GM18868 (cell line): ENCODE measurements at regions not wholly inside any gene's neighbourhood (a gene's known extent, or its start where the extent isn't known, plus 50 kb on each side); places are given as distances from the start of the nearest gene placed in this dataset.

Experiments
- ATAC-seq: cut with Tn5 transposase; IDR thresholded peaks from one replicate; pipeline ENCODE4 v1.9.1; 2021; ENCODE audit warnings: mild to moderate bottlenecking, moderate library complexity; ENCODE audit not compliant: unreplicated experiment

DNA sequence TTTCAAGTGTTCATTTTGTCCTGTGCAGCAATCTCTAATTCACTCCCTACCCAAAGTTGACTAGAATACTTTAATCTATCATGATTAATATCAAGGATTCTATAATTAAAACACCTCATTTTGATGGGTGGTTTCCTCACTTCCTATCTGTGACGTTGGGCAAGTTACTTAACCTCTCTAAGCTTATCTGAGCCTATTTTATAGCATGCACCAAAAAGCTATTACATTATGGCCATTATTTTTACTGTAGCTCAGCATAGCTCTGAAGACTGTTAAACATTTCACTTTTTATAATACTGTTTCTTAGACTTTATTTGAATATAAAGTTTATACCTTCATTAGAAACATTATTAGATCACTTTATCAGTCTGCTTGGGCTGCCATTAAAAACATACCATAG is 579.6 kb upstream of the NXPH2 start:
- ATAC-seq: no peak

- ATAC-seq: no peak
Observed at GRCh38 chr2:139357972-139358371, 577.8 kb upstream of the NXPH2 start.

DNA sequence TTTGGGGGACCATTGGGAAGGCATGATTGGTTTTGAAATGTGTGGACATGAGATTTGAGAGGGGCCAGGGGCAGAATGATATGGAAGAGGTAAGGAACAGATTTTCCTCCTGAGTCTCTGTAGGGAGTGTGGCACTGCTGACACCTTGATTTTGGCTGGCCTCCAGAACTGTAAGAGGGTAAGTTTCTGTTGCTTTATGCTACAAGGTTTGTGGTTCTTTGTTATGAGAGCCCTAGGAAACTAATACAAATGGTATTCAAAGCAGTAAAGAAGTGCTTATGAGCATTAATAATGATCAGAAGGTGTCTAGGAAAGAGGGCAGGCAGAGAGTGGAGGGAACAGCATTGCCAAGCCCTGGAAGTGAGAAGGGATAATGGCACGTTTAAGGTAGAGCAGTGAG is 574.3 kb upstream of the NXPH2 start:
- no peak for ATAC-seq

DNA sequence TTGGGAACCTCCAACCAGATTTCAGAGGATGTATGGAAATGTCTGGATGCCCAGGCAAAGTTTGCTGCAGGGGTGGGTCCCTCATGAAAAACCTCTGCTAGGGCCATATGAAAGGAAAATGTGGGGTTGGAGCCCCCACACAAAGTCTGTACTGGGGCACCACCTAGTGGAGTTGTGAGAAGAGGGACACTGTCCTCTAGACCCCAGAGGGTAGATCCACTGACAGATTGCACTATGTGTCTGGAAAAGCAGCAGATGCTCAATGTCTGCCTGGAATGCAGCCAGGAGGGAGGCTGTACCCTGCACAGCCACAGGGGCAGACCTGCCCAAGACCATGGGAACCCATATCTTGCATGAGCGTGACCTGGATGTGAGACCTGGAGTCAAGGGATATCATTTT is 573.7 kb upstream of the NXPH2 start:
- ATAC-seq: no peak

GRCh38 chr2:139317259-139317658 is 537.1 kb upstream of the NXPH2 start:
- ATAC-seq: no peak

DNA sequence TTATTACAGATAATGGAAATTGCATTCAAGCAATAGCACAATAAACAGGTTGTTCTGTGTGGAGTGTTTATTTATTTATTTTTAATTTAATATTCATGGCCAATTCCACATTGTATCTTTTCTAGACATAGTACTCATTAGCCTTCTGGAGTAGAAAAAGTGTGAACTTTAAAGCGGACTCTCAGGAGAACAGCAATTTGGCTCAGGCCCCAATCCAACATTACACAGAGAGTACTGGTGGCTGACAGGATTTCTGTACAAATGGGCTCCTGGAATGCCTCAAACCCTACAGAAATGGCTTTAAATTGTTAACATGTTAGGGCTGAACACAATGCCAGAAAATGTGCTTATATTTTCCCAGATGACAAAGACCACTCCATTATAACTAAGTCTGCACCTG is 533.9 kb upstream of the NXPH2 start:
- no peak for ATAC-seq

GRCh38 chr2:139296672-139297209 is 516.6 kb upstream of the NXPH2 start:
- ATAC-seq: no peak

- ATAC-seq: no peak
Observed at GRCh38 chr2:139293992-139294548, 513.9 kb upstream of the NXPH2 start.

- no peak for ATAC-seq
Observed at GRCh38 chr2:139281124-139281523, 500.9 kb upstream of the NXPH2 start.

DNA sequence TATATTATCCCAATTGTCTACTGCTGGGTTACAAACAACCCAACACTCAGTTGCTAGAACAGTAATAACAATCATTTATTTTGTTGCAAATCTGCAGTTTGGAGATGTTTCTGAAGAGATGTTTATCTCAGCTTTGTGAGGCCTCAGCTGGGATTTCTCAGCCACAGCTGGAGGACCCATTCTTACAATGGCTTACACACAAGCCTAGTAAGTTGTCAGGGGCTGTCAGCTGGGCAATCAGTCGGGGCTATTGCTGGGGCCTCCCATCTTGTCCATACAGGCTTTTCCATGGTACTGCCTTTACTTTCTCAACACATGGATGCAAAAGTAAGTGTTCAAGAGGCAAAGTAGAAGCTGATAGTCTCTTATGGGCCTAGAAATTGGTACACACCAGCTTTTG is 491.7 kb upstream of the NXPH2 start:
- no peak for ATAC-seq

DNA sequence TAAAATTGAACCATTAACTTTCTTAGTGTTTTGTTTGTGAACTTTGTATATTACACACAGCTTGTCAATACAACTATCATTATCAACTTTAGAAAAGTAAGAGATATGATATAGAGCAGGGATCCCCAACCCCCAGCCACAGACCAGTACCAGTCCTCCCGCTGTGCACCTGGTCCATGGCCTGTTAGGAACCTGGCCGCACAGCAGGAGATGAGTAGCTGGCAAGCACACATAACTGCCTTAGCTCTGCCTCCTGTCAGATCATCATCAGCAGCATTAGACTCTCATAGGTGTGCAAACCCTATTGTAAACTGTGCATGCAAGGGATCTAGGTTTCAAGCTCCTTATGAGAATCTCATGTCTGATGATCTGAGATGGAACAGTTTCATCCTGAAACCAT is 491.0 kb upstream of the NXPH2 start:
- ATAC-seq: no peak

GRCh38 chr2:139260052-139260430 is 479.9 kb upstream of the NXPH2 start:
- ATAC-seq: no peak

DNA sequence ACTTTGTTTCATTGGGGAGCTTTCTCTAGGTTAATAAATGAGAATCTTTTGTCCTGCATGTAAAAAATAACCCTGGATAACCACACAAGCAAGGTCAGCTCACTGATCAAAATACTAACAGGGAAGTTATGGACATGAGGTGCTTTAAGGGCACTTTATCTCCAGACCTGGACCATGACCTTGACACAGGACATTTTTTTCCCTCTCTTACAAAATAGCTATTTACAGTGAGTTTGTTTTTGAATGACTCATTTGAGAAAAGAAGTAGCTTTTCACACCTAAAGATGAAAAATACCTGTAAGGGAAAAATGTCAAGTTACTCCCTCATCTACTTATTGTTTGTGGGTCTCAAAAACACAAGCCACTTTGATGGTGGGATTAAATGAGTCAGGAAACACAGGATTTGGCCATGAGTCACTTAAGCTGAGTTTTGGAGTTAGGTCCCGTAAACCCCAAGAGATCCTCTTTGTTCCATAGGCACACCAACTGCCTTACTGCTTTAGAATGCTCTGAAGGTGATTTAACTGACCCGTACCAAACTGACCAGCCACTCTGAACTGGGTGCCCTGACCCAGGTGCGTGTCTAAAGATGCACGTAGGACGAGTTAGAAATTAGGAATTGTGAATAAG is 479.3 kb upstream of the NXPH2 start:
- ATAC-seq: no peak

DNA sequence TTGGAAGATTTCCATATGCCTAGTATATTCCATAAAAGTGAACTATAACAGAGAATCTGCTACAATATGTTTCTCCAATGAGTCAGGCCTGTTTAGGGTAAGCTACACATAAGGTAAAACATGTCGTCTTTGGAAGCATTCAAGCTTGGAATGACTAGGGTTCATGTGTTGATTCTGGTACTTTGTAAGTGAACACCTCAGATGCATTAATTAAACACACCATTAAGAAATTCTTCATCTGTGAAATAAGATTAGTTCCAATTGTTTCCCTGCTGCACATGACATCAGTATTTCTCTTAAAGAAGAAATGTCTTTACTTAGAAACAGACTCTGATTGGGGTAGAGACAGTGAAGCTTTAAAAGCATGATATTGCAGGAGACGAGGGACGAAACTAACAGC is 461.1 kb upstream of the NXPH2 start:
- ATAC-seq: no peak

GRCh38 chr2:139237023-139237422 is 456.8 kb upstream of the NXPH2 start:
- ATAC-seq: no peak

- ATAC-seq: no peak
Observed at GRCh38 chr2:139230881-139231280, 450.7 kb upstream of the NXPH2 start.

DNA sequence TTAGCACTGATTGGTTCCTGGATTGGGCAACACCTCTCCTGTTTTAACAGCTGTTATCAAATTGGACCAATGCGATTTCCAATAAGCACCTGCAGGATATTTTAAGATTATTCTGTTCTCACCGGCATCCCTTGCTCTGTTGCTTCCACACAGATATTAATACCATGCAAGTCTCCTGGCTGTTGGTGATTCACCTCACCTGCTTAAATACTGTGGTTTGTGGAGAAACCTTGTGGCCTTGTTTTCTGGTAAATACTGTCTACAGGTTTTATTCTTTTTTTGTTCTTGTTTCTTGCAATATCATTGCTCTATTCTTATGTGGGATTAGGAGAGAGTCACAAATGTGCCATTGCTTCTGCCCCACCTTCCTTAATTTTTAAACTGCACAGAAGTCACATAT is 448.1 kb upstream of the NXPH2 start:
- ATAC-seq: no peak

GRCh38 chr2:139225961-139226360 is 445.8 kb upstream of the NXPH2 start:
- no peak for ATAC-seq

DNA sequence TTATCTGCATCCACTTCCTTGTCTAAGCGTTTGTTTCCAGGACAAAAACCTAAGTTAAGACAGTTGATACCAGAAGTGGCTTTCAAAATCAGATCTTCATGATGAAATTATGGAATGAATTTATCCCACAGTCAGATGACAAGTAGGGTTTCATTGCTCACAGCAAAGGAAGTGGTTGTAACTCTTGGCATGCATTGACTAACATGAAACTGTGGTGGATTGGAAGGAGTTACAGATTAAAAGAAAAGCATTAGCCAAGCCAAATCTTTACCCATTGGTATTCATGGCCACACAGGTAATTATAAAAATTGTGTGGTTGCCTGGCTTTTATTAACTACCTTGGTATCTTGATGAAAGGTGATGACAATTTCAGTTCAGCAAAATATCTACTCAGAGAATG is 438.0 kb upstream of the NXPH2 start:
- ATAC-seq: no peak

- no peak for ATAC-seq
Observed at GRCh38 chr2:139217641-139218040, 437.5 kb upstream of the NXPH2 start.

- no peak for ATAC-seq
Observed at GRCh38 chr2:139216435-139216834, 436.2 kb upstream of the NXPH2 start.

DNA sequence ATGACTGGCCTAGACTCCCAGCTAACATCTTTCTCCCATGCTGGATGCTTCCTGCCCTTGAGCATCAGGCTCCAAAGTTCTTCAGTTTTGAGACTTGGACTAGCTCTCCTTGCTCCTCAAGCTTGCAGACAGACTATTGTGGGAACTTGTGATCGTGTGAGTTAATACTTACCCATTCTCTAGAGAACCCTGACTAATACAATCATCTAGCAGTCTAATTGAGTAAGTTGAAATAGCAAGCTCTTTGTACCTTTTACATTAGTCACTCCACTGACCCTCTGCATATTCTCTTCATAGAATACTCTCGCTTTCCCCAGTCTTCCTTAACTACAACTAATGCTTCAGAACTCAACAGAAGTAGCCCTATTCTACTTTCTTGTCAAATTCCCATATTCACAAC is 434.6 kb upstream of the NXPH2 start:
- ATAC-seq: no peak

DNA sequence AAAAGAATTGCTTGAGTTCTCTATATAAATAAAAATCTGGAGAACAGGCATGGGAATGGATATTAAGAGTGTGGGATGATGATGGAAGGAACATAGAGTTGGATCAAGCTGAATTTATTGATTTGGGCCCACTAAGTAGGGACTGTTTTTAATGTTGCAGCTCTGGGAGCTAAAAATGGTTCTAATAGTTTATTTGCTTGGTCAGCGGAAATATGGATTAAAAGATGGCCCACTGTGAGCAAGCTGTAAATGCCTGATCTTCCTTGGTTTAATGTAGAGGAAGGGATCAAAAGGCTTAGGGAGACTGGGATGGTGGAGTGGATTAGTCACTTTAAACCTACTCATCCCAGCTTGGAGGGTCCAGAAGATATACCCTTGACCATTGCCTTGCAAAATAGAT is 429.4 kb upstream of the NXPH2 start:
- ATAC-seq: no peak
